ENCODE measurements at regions not wholly inside any gene's neighbourhood (a gene's known extent, or its start where the extent isn't known, plus 50 kb on each side); places are given as distances from the start of the nearest gene placed in this dataset.

GRCh38 chr17:77450742-77451244, 310.0 kb downstream of the SEC14L1 start:
- no peak for TF ChIP-seq CTCF (IDR thresholded peaks at IDR 0.05)
- TF ChIP-seq POLR2A (IDR thresholded peaks at IDR 0.05), result no peak
